Peyer's patch (tissue), 4 donors: ENCODE measurements at regions not wholly inside any gene's neighbourhood (a gene's known extent, or its start where the extent isn't known, plus 50 kb on each side); places are given as distances from the start of the nearest gene placed in this dataset.

ENCODE experiments used
- CTCF ChIP-seq, 6 experiments: fragments of 450-650 bp in 4 of 6; fragments of 200-600 bp in 2 of 6; sonication (generic) in 1 of 6; IDR thresholded peaks; one replicate each; pipeline ENCODE4 v1.5.1; 2017 to 2019; ENCODE audit warnings: antibody characterized with exemption in 6 of 6, mild to moderate bottlenecking in 3 of 6, moderate library complexity in 1 of 6
- POLR2A ChIP-seq, 2 donors: fragments of 450-650 bp; IDR thresholded peaks; one replicate each; pipeline ENCODE4 v1.5.1; 2017; ENCODE audit warnings: antibody characterized with exemption in 2 of 2, mild to moderate bottlenecking in 2 of 2, moderate library complexity in 2 of 2

GRCh38 chrX:38868941-38869401 is 67.7 kb downstream of the MID1IP1 start:
- no peak for TF ChIP-seq CTCF (IDR thresholded peaks at IDR 0.05)
- TF ChIP-seq POLR2A (IDR thresholded peaks at IDR 0.05): no peak
